Ishikawa (cell line): ENCODE measurements at regions not wholly inside any gene's neighbourhood (a gene's known extent, or its start where the extent isn't known, plus 50 kb on each side); places are given as distances from the start of the nearest gene placed in this dataset.

ENCODE experiments used
- CEBPB ChIP-seq: IDR thresholded peaks from 2 replicates; pipeline ENCODE4 v1.6.1; 2012
- CREB1 ChIP-seq: IDR thresholded peaks from 2 replicates; pipeline ENCODE4 v1.6.1; 2012; ENCODE audit warnings: low read depth
- EGR1 ChIP-seq: IDR thresholded peaks from 2 replicates; pipeline ENCODE4 v1.6.1; 2012
- EP300 ChIP-seq: IDR thresholded peaks from 2 replicates; pipeline ENCODE4 v1.6.1; 2012; ENCODE audit warnings: borderline replicate concordance
- FOXM1 ChIP-seq: IDR thresholded peaks from 2 replicates; pipeline ENCODE4 v1.6.1; 2012; ENCODE audit warnings: low read depth, borderline replicate concordance
- NFIC ChIP-seq: IDR thresholded peaks from 2 replicates; pipeline ENCODE4 v1.6.1; 2012
- RAD21 ChIP-seq: IDR thresholded peaks from 2 replicates; pipeline ENCODE4 v1.6.1; 2012; ENCODE audit warnings: low read depth
- TAF1 ChIP-seq: IDR thresholded peaks from 2 replicates; pipeline ENCODE4 v1.6.1; 2012; ENCODE audit warnings: low read depth, mild to moderate bottlenecking
- TCF12 ChIP-seq: IDR thresholded peaks from 2 replicates; pipeline ENCODE4 v1.6.1; 2012; ENCODE audit warnings: low read depth
- TEAD4 ChIP-seq: IDR thresholded peaks from 2 replicates; pipeline ENCODE4 v1.6.1; 2012
- YY1 ChIP-seq: IDR thresholded peaks from 2 replicates; pipeline ENCODE4 v1.6.1; 2012; ENCODE audit warnings: low read depth
- TF ChIP-seq, protein P1 (sequence below): IDR thresholded peaks from 2 replicates; pipeline ENCODE4 v1.6.1; 2012; ENCODE audit warnings: low read depth, mild to moderate bottlenecking
- TF ChIP-seq, protein P2 (sequence below): IDR thresholded peaks from 2 replicates; pipeline ENCODE4 v1.6.1; 2012
- TF ChIP-seq, protein P3 (sequence below): IDR thresholded peaks from 2 replicates; pipeline ENCODE4 v1.6.1; 2012

- no peak for TF ChIP-seq RAD21
- TF ChIP-seq, protein P1, sequence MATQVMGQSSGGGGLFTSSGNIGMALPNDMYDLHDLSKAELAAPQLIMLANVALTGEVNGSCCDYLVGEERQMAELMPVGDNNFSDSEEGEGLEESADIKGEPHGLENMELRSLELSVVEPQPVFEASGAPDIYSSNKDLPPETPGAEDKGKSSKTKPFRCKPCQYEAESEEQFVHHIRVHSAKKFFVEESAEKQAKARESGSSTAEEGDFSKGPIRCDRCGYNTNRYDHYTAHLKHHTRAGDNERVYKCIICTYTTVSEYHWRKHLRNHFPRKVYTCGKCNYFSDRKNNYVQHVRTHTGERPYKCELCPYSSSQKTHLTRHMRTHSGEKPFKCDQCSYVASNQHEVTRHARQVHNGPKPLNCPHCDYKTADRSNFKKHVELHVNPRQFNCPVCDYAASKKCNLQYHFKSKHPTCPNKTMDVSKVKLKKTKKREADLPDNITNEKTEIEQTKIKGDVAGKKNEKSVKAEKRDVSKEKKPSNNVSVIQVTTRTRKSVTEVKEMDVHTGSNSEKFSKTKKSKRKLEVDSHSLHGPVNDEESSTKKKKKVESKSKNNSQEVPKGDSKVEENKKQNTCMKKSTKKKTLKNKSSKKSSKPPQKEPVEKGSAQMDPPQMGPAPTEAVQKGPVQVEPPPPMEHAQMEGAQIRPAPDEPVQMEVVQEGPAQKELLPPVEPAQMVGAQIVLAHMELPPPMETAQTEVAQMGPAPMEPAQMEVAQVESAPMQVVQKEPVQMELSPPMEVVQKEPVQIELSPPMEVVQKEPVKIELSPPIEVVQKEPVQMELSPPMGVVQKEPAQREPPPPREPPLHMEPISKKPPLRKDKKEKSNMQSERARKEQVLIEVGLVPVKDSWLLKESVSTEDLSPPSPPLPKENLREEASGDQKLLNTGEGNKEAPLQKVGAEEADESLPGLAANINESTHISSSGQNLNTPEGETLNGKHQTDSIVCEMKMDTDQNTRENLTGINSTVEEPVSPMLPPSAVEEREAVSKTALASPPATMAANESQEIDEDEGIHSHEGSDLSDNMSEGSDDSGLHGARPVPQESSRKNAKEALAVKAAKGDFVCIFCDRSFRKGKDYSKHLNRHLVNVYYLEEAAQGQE = no peak
- no peak for TF ChIP-seq FOXM1
- TF ChIP-seq YY1 = no peak
- no peak for TF ChIP-seq EGR1
- no peak for TF ChIP-seq CEBPB
- TF ChIP-seq, protein P2, sequence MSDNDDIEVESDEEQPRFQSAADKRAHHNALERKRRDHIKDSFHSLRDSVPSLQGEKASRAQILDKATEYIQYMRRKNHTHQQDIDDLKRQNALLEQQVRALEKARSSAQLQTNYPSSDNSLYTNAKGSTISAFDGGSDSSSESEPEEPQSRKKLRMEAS = no peak
- TF ChIP-seq CREB1 = no peak
- no peak for TF ChIP-seq EP300
- no peak for TF ChIP-seq NFIC
- no peak for TF ChIP-seq TAF1
- TF ChIP-seq, protein P3, sequence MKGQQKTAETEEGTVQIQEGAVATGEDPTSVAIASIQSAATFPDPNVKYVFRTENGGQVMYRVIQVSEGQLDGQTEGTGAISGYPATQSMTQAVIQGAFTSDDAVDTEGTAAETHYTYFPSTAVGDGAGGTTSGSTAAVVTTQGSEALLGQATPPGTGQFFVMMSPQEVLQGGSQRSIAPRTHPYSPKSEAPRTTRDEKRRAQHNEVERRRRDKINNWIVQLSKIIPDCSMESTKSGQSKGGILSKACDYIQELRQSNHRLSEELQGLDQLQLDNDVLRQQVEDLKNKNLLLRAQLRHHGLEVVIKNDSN = no peak
- no peak for TF ChIP-seq TEAD4
- no peak for TF ChIP-seq TCF12
Observed at GRCh38 chr2:41743324-41743723, 304.5 kb upstream of the PKDCC start.
